SIG-M5 (cell line): ENCODE measurements at regions not wholly inside any gene's neighbourhood (a gene's known extent, or its start where the extent isn't known, plus 50 kb on each side); places are given as distances from the start of the nearest gene placed in this dataset.
"Not testable (repeated sequence)": the region's sequence is repeated elsewhere in the genome, so short reads cannot be mapped to it uniquely, and the experiment has no call there.

Experiments
- DNase-seq: peaks from one replicate; lab custom pipeline; 2025; lab: John Stamatoyannopoulos, UW

DNA sequence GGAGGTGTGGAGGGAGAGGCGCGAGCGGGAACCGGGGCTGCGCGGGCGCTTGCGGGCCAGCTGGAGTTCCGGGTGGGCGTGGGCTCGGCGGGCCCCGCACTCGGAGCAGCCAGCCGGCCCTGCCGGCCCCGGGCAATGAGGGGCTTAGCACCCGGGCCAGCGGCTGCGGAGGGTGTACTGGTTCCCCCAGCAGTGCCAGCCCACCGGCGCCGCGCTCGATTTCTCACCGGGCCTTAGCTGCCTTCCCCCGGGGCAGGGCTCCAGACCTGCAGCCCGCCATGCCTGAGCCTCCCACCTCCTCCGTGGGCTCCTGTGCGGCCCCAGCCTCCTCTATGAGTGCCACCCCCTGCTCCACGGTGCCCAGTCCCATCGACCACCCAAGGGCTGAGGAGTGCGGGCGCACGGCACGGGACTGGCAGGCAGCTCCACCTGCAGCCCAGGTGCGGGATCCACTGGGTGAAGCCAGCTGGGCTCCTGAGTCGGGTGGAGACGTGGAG lies 141.4 kb downstream of the SPRY1 start:
- DNase-seq: not testable (repeated sequence)

GRCh38 chr4:123545667-123546572 lies 149.3 kb downstream of the SPRY1 start:
- DNase-seq: no peak

GRCh38 chr4:123546573-123547060 lies 150.0 kb downstream of the SPRY1 start:
- no peak for DNase-seq

DNA sequence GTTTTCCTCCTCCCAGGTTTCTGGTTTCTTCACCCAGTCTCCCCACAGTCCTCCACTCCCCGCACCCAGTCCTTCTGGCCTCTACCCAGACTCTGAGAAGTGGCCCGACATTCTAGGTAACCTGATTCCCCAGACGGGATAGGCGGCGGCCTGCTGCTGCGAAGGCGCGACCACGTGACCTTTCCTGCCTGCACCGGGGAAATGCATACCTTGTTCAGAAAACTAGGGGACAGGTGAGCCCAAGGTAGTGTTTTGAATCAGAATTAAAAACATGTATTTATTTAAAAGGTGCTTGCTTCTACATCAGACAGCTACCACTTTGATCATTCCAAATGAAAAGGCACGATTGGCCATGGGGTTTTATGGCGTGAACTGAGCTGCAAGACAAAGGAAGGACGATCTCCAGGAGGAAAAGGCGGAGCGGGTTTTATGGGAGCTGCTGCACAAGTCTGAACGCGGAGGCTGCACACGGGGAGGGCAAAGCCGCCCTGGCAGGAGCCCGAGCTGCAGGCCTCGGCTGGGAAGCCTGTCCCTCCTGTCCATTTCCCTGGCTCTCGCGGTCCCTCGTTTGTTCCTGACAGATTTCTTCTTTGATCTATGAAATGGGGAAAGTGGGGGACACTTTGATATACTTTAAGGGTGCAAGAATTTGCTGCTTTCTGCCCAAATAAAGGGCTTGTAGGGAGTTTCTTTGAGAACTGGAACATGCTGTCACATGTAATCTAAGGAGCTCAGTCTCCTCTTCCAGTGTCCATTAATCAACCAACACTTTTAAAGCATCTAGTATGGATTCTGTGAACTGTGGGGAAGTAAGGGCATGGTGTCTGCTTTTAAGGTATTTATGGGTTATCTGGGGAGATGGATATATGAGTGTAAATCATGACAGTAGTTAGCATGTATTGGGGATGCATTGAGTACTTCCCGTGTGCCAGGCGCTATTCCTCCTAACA lies 150.9 kb downstream of the SPRY1 start:
- no peak for DNase-seq

DNA sequence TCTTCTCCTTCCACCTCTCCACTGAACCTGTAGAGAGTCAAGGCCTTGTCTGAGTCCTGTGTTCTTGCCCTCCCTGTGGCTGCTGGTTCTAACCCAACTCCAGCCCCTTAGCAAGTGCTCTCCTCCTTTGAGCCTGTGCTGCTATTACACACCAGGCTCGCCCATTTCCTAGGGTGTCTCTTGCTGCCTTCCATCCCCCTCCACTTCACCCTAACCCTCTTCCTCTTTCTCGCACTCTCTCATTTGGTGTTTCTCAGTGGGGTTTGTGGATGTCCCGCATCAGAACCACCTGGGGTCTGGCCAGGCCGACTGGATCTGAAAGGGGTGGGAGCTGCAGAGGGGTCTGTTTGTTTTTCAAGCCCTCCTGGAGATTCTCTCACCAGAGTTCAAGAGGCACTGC lies 156.7 kb downstream of the SPRY1 start:
- no peak for DNase-seq

DNA sequence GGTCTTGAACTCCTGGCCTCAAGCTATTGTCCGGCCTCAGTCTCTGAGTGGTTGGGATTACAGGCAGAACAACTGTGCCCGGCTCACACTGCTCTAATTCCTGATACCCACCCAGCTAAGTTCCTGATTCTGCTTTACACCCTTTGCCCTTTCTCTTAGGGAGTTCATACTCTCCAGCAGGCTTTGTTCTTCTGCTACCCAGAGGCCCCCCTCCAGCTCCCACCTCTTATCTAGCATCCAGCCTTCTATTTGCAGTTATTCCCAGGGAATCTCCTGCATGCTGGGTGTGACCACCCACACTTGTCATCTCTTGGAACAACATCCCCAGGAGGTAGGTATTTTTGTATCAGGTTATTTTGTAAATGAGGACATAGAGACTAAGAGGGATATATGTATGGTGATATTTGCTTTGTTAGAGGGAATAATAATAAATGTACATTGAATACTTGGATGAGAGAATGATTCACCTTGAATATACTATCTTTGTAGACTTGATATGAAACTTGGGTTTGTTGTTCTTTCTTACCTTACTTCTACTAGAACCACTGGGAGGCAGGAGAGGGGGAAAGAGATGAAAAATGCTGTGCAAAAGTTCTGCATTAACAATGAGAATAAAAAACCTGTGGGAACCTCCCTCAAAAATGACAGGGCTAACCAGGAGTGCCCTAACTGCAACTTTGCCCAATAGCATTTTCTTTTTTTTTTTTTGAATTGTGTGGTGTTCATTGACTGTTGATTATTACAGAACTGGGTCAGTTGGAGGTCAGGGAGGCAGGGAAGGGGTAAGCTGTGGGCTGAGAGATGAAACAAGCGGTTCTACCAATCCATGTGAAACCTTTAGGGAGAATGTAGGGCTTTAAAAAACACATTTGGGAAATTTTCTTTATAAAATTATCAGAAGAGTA lies 157.4 kb downstream of the SPRY1 start:
- DNase-seq: no peak

- DNase-seq: no peak
Observed at GRCh38 chr4:123554801-123555232, 158.2 kb downstream of the SPRY1 start.

DNA sequence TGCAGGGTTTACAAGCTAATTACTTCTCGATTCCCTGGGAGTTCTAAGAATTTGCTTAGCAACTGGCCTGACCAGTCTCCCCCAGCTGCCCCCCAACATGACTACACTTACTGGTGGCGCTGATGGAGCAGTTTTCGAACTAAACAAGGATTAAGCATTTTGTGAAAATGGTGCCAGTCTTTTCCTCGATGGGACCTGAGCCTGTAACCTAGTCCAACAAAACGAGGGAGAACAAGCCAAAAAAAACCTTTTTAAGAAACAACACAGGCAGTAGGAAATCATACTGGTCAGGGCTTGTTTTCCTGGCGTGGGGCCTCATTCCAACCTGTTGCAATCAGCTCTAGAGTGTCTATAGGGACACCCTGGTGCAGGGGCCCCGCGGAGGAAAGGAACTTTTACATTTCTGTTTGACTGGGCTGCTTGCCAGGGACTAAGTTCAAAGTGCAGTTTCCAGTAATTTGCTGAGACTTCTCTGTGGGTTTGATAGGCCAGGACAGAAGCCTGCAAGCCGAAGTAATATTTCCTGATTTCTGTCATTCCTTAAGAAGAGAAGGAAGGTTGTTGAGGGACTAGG lies 158.7 kb downstream of the SPRY1 start:
- DNase-seq: no peak

DNA sequence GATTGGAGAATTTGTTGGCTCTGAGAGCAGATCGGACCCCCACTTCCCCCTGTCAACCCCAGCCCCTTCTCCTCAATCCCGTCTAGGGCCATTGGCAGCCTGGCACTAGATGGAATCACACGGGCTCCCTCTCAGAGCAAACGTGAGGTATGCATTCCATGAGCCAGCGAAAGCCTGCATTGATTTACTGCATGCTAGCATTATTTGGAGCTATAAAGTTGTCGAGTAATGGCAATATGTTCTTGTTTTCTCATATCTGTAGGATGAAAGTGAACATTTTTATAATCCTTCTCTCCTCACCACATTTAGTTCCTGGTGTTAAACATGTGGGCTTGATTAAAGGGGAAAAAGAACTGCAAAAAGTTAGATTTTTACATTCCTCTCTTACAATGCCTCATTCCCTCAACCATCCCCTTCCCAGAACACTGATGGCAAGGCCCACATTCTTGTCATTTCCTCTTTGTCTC lies 159.2 kb downstream of the SPRY1 start:
- DNase-seq: no peak

DNA sequence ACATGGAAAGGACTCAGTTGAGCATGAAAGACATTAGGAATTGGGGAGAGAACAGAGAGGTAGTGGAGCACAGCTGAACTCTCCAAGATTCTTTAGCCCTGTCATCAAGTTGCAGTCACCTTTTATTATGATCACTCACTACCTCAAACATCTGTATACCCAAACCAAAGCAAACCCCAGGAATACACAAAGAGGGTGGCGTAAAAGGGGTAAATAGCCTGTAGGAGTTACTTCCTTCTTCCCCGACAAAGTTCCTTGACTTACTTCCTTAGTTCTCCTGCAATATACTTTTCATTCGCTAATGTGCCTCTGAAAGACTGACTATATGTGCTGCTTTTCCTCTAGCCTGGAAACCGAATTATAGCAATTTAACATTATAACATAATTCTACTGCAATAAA lies 159.9 kb downstream of the SPRY1 start:
- no peak for DNase-seq

DNA sequence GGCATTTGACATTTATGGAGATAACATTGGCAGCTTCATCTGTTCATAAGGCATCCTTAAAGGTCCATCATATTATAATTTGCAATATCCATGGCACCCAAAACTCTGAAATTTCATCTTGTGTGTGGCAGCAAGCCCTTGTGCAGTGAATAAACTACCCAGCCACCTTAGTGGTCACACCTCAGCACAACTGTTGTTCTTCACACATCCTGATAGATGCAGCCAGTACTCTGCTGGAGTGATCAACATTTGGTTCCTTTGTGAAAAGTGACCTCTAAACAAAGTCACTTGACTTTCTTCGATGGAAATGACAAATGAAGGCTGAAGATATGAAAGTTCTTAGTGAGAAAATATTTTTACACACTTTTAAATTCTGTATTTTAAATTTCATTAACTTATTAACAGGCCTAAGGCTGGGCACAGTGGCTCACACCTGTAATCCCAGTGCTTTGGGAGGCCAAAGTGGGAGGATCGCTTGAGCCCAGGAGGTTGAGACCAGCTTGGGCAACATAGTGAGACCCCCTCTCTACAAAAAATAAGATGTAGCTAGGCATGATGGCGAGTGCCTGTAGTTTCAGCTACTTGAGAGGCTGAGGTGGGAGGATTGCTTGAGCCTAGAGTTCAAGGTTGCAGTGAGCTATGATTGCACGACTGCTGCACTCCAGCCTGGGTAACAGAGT lies 161.4 kb downstream of the SPRY1 start:
- DNase-seq: no peak

DNA sequence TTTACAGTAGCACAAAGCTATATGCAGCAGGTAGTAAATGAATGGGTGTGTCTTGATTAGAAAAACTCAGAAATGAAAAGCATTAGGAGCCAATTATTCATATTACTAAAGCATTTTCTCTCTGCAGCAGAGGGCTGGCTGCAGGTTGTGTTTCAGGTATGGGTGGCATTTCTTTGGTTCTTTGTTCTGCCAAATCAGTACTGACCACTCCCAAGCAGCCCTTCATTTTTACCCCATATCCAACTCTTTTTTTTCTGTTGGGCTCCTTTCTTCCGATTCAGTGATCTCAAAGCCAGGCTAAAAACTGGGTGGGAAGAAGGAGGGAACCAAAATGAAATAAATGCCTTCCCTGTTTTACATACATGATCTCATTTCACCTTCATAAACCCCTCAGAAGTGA lies 162.3 kb downstream of the SPRY1 start:
- no peak for DNase-seq

- DNase-seq: no peak
Observed at GRCh38 chr4:123559955-123560871, 163.6 kb downstream of the SPRY1 start.

DNA sequence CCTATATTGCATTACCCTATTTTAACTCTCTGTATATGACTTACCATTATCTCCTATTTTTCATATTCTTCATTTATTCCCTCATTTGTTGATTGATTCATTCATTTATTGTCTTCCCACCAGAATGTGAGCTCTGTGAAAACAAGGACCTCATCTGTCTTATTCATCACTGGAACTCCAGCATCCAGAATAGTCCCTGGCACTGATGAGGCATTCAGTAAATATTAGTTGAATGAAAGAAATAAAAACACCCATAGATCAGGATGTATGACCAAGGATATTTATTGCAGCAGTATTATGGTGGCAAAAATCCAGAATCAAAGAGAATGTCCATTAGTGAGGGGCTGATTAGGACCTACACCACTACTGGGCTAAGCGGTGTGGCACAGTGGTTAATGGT lies 164.9 kb downstream of the SPRY1 start:
- DNase-seq: no peak

DNA sequence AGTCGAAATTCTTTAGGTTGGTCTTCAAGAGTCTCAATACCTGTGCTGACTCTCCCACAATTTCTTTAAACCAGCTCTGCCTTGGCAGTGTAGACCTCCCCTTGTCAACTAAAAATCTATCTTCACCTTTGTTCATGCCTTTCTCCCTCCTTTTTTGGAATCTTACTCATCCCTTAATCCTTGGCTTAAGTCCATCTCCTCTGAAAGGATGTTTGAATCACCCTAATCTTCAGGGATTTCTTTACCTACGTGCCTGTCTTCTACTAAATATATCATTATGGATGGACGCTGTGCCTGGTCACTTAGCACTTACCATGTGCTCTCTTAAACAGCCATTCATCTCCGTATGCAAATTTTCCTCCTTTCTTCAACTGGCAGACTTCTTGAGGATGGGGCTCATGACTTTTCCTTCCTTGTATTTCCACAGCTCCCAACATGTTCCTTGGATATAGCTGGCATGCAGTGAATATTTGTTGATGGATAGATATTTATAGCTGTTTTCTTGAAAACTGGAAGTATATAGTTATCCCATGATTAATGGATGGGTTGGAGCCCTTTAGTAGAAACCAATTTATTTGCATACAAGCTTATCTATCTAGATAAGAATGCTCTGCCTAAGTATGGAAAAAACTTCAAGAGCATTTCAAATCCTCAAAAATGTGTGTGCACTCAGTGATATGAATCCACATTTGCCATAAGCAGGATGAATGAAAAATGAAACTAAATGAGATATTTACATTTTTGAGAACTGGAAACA lies 166.6 kb downstream of the SPRY1 start:
- no peak for DNase-seq

DNA sequence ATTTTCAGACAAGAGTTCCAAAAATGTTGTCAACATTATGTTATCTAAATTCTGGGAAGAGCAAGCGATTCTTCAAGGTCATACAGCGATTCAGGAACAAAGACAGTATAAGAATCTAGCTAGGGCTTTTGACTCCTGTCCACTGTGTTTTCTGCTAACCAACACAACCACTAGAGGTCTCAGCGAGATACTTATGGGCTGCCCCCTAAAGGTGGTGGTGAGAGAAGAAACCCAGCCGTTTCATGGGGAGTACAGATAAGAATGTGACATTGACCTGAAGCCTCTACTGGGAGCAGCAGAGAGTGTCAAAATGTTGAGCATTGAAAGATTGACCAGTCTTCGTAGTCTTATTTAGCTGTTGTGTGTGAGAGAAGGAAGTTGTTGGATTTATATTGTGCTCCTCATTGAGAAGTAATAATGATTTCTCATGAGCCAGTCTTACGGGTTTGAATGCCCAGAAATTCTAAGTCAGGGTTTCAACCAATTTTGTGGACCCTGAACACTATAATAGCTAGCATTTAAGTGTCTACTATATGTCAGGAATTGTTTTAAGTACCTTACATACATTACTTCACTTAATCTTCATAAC lies 168.3 kb downstream of the SPRY1 start:
- peak; percentile 7 for DNase-seq

GRCh38 chr4:123568936-123569335 lies 172.3 kb downstream of the SPRY1 start:
- DNase-seq: no peak

- no peak for DNase-seq
Observed at GRCh38 chr4:123569541-123569940, 172.9 kb downstream of the SPRY1 start.
